HEK293 (cell line): ENCODE measurements at regions not wholly inside any gene's neighbourhood (a gene's known extent, or its start where the extent isn't known, plus 50 kb on each side); places are given as distances from the start of the nearest gene placed in this dataset.

Experiments
- CTCF ChIA-PET: fragments of 350-600 bp; formaldehyde crosslinking; extraction: SDS; loops from one replicate; lab custom pipeline; 2021; ENCODE audit warnings: antibody characterized with exemption; lab: Yijun Ruan, JAX
- POLR2A ChIA-PET: fragments of 300-600 bp; formaldehyde crosslinking; extraction: SDS; loops from one replicate; lab custom pipeline; 2020; ENCODE audit warnings: antibody characterized with exemption, inconsistent platforms; lab: Yijun Ruan, JAX
- H3K27ac ChIP-seq: fragments of 200-500 bp; sonication (Bioruptor generic); 2 replicates; pipeline ENCODE4 v1.5.1; 2014; ENCODE audit warnings: low read depth, low read length, control low read depth, inconsistent platforms; ENCODE audit errors: extremely low read depth
- H3K36me3 ChIP-seq, 2 experiments: fragments of 200-500 bp in 1 of 2; sonication (Bioruptor generic) in 1 of 2; 1 replicate in 1 of 2; 2 replicates in 1 of 2; pipeline ENCODE4 v1.5.1; 2014 to 2017; ENCODE audit warnings: inconsistent platforms in 2 of 2, low read length in 2 of 2; ENCODE audit not compliant: control insufficient read depth in 2 of 2, insufficient read depth in 1 of 2
- H3K4me1 ChIP-seq: fragments of 200-500 bp; sonication (Bioruptor generic); 2 replicates; pipeline ENCODE4 v1.5.1; 2014; ENCODE audit warnings: mild to moderate bottlenecking, low read length, inconsistent platforms; ENCODE audit not compliant: control insufficient read depth, insufficient read depth
- H3K4me3 ChIP-seq: 2 replicates; pipeline ENCODE4 v1.5.1; 2011; ENCODE audit warnings: low read depth, mild to moderate bottlenecking, control low read depth, low read length, moderate library complexity
- H3K9me3 ChIP-seq: fragments of 200-500 bp; sonication (Bioruptor generic); 2 replicates; pipeline ENCODE4 v1.5.1; 2014; ENCODE audit warnings: low read depth, low read length, inconsistent platforms; ENCODE audit not compliant: control insufficient read depth, insufficient read depth
- ATF2 ChIP-seq: fragments of 450-650 bp; formaldehyde crosslinking; IDR thresholded peaks from 2 replicates; pipeline ENCODE4 v1.5.1; 2016; ENCODE audit warnings: missing biosample characterization, missing genetic modification characterization, low read depth
- BCL11B ChIP-seq: fragments of 450-650 bp; formaldehyde crosslinking; IDR thresholded peaks from 2 replicates; pipeline ENCODE4 v1.5.1; 2016; ENCODE audit warnings: low read depth, missing biosample characterization, missing genetic modification characterization
- GLI4 ChIP-seq: fragments of 450-650 bp; formaldehyde crosslinking; IDR thresholded peaks from 2 replicates; pipeline ENCODE4 v1.5.1; 2016; ENCODE audit warnings: missing biosample characterization, missing genetic modification characterization
- KLF16 ChIP-seq: fragments of 450-650 bp; formaldehyde crosslinking; IDR thresholded peaks from 2 replicates; pipeline ENCODE4 v1.5.1; 2017; ENCODE audit warnings: missing biosample characterization, missing genetic modification characterization
- MEIS1 ChIP-seq: sonication (generic); formaldehyde crosslinking; IDR thresholded peaks from 2 replicates; pipeline ENCODE4 v1.8.1; 2022; ENCODE audit warnings: missing genetic modification reagents, mild to moderate bottlenecking, borderline replicate concordance
- REST ChIP-seq: fragments of 450-650 bp; formaldehyde crosslinking; IDR thresholded peaks from 2 replicates; pipeline ENCODE4 v1.5.1; 2016; ENCODE audit warnings: missing biosample characterization, missing genetic modification characterization
- SCRT2 ChIP-seq: fragments of 450-650 bp; formaldehyde crosslinking; IDR thresholded peaks from 2 replicates; pipeline ENCODE4 v1.5.1; 2016; ENCODE audit warnings: missing biosample characterization, missing genetic modification characterization
- SETDB1 ChIP-seq: IDR thresholded peaks from one replicate; pipeline ENCODE4 v1.6.1; 2017; ENCODE audit warnings: mild to moderate bottlenecking, low read length, moderate library complexity, mixed read lengths; ENCODE audit not compliant: insufficient read length
- SP7 ChIP-seq: fragments of 450-650 bp; formaldehyde crosslinking; IDR thresholded peaks from 2 replicates; pipeline ENCODE4 v1.5.1; 2016; ENCODE audit warnings: missing biosample characterization, missing genetic modification characterization
- ZBTB1 ChIP-seq: fragments of 450-650 bp; formaldehyde crosslinking; IDR thresholded peaks from 2 replicates; pipeline ENCODE4 v1.5.1; 2016; ENCODE audit warnings: missing biosample characterization, missing genetic modification characterization
- ZBTB20 ChIP-seq: fragments of 450-650 bp; formaldehyde crosslinking; IDR thresholded peaks from 2 replicates; pipeline ENCODE4 v1.5.1; 2016; ENCODE audit warnings: missing biosample characterization, missing genetic modification characterization
- ZBTB8A ChIP-seq: fragments of 450-650 bp; formaldehyde crosslinking; IDR thresholded peaks from 2 replicates; pipeline ENCODE4 v1.5.1; 2016; ENCODE audit warnings: missing biosample characterization, missing genetic modification characterization
- ZNF133 ChIP-seq: fragments of 450-650 bp; formaldehyde crosslinking; IDR thresholded peaks from 2 replicates; pipeline ENCODE4 v1.5.1; 2016; ENCODE audit warnings: missing biosample characterization, missing genetic modification characterization
- ZNF146 ChIP-seq: fragments of 450-650 bp; formaldehyde crosslinking; IDR thresholded peaks from 2 replicates; pipeline ENCODE4 v1.5.1; 2016; ENCODE audit warnings: missing biosample characterization, missing genetic modification characterization
- ZNF19 ChIP-seq: fragments of 450-650 bp; formaldehyde crosslinking; IDR thresholded peaks from 2 replicates; pipeline ENCODE4; 2016; ENCODE audit warnings: missing biosample characterization, missing genetic modification characterization, low read depth
- ZNF223 ChIP-seq: fragments of 450-650 bp; formaldehyde crosslinking; IDR thresholded peaks from 2 replicates; pipeline ENCODE4 v1.5.1; 2016; ENCODE audit warnings: missing biosample characterization, missing genetic modification characterization
- ZNF266 ChIP-seq: fragments of 450-650 bp; formaldehyde crosslinking; IDR thresholded peaks from 2 replicates; pipeline ENCODE4 v1.5.1; 2016; ENCODE audit warnings: missing biosample characterization, missing genetic modification characterization, low read depth
- ZNF335 ChIP-seq: fragments of 450-650 bp; formaldehyde crosslinking; conservative IDR thresholded peaks from 2 replicates; pipeline ENCODE4 v1.5.1; 2016; ENCODE audit warnings: missing biosample characterization, missing genetic modification characterization
- ZNF426 ChIP-seq: fragments of 450-650 bp; formaldehyde crosslinking; IDR thresholded peaks from 2 replicates; pipeline ENCODE4 v1.5.1; 2017; ENCODE audit warnings: missing biosample characterization, missing genetic modification characterization, mild to moderate bottlenecking, inconsistent platforms, moderate library complexity
- ZNF510 ChIP-seq: fragments of 450-650 bp; formaldehyde crosslinking; IDR thresholded peaks from 2 replicates; pipeline ENCODE4 v1.5.1; 2018; ENCODE audit warnings: mild to moderate bottlenecking, missing genetic modification characterization, missing biosample characterization; ENCODE audit not compliant: insufficient replicate concordance
- ZNF544 ChIP-seq: fragments of 450-650 bp; formaldehyde crosslinking; IDR thresholded peaks from 2 replicates; pipeline ENCODE4 v1.5.0; 2017; ENCODE audit warnings: missing biosample characterization, missing genetic modification characterization
- ZNF629 ChIP-seq: fragments of 450-650 bp; formaldehyde crosslinking; IDR thresholded peaks from 2 replicates; pipeline ENCODE4 v1.5.1; 2017; ENCODE audit warnings: missing biosample characterization, missing genetic modification characterization
- ZNF660 ChIP-seq: fragments of 450-650 bp; IDR thresholded peaks from 2 replicates; pipeline ENCODE4 v1.5.1; 2018; ENCODE audit warnings: missing biosample characterization, mild to moderate bottlenecking, missing genetic modification characterization
- ZNF792 ChIP-seq: fragments of 450-650 bp; formaldehyde crosslinking; IDR thresholded peaks from 2 replicates; pipeline ENCODE4 v1.5.1; 2016; ENCODE audit warnings: missing biosample characterization, missing genetic modification characterization
- ZXDB ChIP-seq: fragments of 450-650 bp; formaldehyde crosslinking; IDR thresholded peaks from 2 replicates; pipeline ENCODE4 v1.5.1; 2016; ENCODE audit warnings: missing biosample characterization, missing genetic modification characterization
- TF ChIP-seq, protein P1 (sequence below): fragments of 450-650 bp; formaldehyde crosslinking; IDR thresholded peaks from 2 replicates; pipeline ENCODE4 v1.5.1; 2016; ENCODE audit warnings: missing biosample characterization, missing genetic modification characterization

DNA sequence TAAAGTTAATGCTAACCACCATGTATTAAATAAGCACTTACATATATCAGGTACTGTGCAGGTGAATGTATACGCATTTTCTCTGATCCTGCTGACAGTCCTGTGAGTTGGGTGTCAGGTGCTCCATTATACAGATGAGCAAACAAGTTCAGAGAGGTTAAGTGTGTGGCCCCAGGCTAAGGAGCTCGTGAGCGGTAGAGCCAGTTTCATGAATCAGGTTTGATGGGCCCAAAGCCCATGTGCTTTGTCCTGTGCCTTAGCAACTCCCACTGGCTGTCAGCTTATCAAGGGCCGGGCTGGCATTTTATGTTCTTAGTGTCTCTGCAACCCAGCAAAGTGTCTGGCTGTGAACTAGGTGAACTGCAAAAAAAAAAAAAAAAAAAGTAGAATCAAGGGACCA lies 701.2 kb upstream of the TBX3 start:
- Histone ChIP-seq H3K4me1 (no peaks in the 10 kb centered on the region), H3K27ac (no peak overlapping the region), H3K36me3 (no peaks in the 10 kb centered on the region), H3K9me3 (no peaks in the 10 kb centered on the region), H3K4me3 (no peak overlapping the region)
- ChIA-PET CTCF (no interaction called here), POLR2A (no interaction called here)
- TF ChIP-seq SETDB1 (no peak), ZBTB8A (tag by site-specific recombination) (no peak), ZNF223 (tag by site-specific recombination) (no peak), ZNF146 (no peak), ZNF133 (tag by site-specific recombination) (no peak), SCRT2 (tag by site-specific recombination) (no peak), ZBTB20 (tag by site-specific recombination) (no peak), MEIS1 (CRISPR knock-in tag) (no peak), ZNF335 (tag by site-specific recombination) (no peak), ATF2 (tag by site-specific recombination) (no peak), ZNF544 (tag by site-specific recombination) (no peak), ZNF660 (tag by site-specific recombination) (no peak), GLI4 (no peak)

GRCh38 chr12:115384391-115384790 lies 700.4 kb upstream of the TBX3 start:
- TF ChIP-seq SP7, result no peak
- no peak for TF ChIP-seq ZBTB1 (tag by site-specific recombination)
- no peak for TF ChIP-seq ZXDB (tag by site-specific recombination)
- TF ChIP-seq ZNF266 (tag by site-specific recombination), result no peak
- no peak for TF ChIP-seq ZNF19
- no peak for TF ChIP-seq ZNF426
- no peak for TF ChIP-seq ZNF629 (tag by site-specific recombination)
- TF ChIP-seq, protein P1, sequence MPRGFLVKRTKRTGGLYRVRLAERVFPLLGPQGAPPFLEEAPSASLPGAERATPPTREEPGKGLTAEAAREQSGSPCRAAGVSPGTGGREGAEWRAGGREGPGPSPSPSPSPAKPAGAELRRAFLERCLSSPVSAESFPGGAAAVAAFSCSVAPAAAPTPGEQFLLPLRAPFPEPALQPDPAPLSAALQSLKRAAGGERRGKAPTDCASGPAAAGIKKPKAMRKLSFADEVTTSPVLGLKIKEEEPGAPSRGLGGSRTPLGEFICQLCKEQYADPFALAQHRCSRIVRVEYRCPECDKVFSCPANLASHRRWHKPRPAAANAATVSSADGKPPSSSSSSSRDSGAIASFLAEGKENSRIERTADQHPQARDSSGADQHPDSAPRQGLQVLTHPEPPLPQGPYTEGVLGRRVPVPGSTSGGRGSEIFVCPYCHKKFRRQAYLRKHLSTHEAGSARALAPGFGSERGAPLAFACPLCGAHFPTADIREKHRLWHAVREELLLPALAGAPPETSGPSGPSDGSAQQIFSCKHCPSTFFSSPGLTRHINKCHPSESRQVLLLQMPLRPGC, result no peak
- TF ChIP-seq BCL11B (tag by site-specific recombination), result no peak
- TF ChIP-seq ZNF510, result no peak
- TF ChIP-seq KLF16 (tag by site-specific recombination), result no peak
- no peak for TF ChIP-seq ZNF792 (tag by site-specific recombination)
- no peak for TF ChIP-seq REST (tag by site-specific recombination)
- no peaks in the 10 kb centered on the region for H3K4me1 ChIP-seq
- H3K27ac ChIP-seq, result no peak overlapping the region
- no peak overlapping the region for H3K4me3 ChIP-seq
- H3K36me3 ChIP-seq, result no peaks in the 10 kb centered on the region
- POLR2A ChIA-PET, result no interaction called here
- CTCF ChIA-PET, result no interaction called here
- H3K9me3 ChIP-seq, result no peaks in the 10 kb centered on the region
